ENCODE measurements at regions not wholly inside any gene's neighbourhood (a gene's known extent, or its start where the extent isn't known, plus 50 kb on each side); places are given as distances from the start of the nearest gene placed in this dataset.

- no peak for DNase-seq (ENCODE audit: low read depth)
These were observed 565.9 kb downstream of the PDCD6IP start for GRCh38 chr3:34364335-34364734.

GRCh38 chr3:34365231-34365630 lies 566.8 kb downstream of the PDCD6IP start:
- no peak for DNase-seq (ENCODE audit: low read depth)

GRCh38 chr3:34365771-34366170 lies 567.3 kb downstream of the PDCD6IP start:
- DNase-seq (ENCODE audit: low read depth) = no peak

GRCh38 chr3:34367521-34367920 lies 569.1 kb downstream of the PDCD6IP start:
- no peak for DNase-seq (ENCODE audit: low read depth)

- DNase-seq (ENCODE audit: low read depth) = peak; percentile 18
These were observed 576.1 kb downstream of the PDCD6IP start for GRCh38 chr3:34374521-34374920.

GRCh38 chr3:34376691-34377090 lies 578.3 kb downstream of the PDCD6IP start:
- no peak for DNase-seq (ENCODE audit: low read depth)

- no peak for DNase-seq (ENCODE audit: low read depth)
These were observed 579.5 kb downstream of the PDCD6IP start for GRCh38 chr3:34377961-34378360.

- DNase-seq (ENCODE audit: low read depth) = no peak
These were observed 582.8 kb downstream of the PDCD6IP start for GRCh38 chr3:34381243-34381642.

- DNase-seq (ENCODE audit: low read depth) = no peak
These were observed 584.4 kb downstream of the PDCD6IP start for GRCh38 chr3:34382859-34383258.

GRCh38 chr3:34386309-34386708 lies 587.9 kb downstream of the PDCD6IP start:
- DNase-seq (ENCODE audit: low read depth) = no peak

GRCh38 chr3:34387826-34388564 lies 589.6 kb downstream of the PDCD6IP start:
- peak; percentile 6 for DNase-seq (ENCODE audit: low read depth)

- DNase-seq (ENCODE audit: low read depth) = no peak
These were observed 590.4 kb downstream of the PDCD6IP start for GRCh38 chr3:34388830-34389229.

- no peak for DNase-seq (ENCODE audit: low read depth)
These were observed 596.7 kb downstream of the PDCD6IP start for GRCh38 chr3:34394978-34395748.

- DNase-seq (ENCODE audit: low read depth) = no peak
These were observed 597.9 kb downstream of the PDCD6IP start for GRCh38 chr3:34396288-34396687.

GRCh38 chr3:34396956-34397355 lies 598.5 kb downstream of the PDCD6IP start:
- no peak for DNase-seq (ENCODE audit: low read depth)

- DNase-seq (ENCODE audit: low read depth) = no peak
These were observed 601.0 kb downstream of the PDCD6IP start for GRCh38 chr3:34399401-34399800.

GRCh38 chr3:34405159-34405558 lies 606.7 kb downstream of the PDCD6IP start:
- DNase-seq (ENCODE audit: low read depth) = peak; percentile 77

GRCh38 chr3:34407281-34407680 lies 608.9 kb downstream of the PDCD6IP start:
- DNase-seq (ENCODE audit: low read depth) = no peak

GRCh38 chr3:34408088-34408487 lies 609.7 kb downstream of the PDCD6IP start:
- no peak for DNase-seq (ENCODE audit: low read depth)

GRCh38 chr3:34411596-34411995 lies 613.2 kb downstream of the PDCD6IP start:
- DNase-seq (ENCODE audit: low read depth) = no peak

GRCh38 chr3:34419801-34420200 lies 621.4 kb downstream of the PDCD6IP start:
- DNase-seq (ENCODE audit: low read depth) = peak; percentile 67

GRCh38 chr3:34421762-34422161 lies 623.3 kb downstream of the PDCD6IP start:
- no peak for DNase-seq (ENCODE audit: low read depth)

- DNase-seq (ENCODE audit: low read depth) = no peak
These were observed 641.4 kb downstream of the PDCD6IP start for GRCh38 chr3:34439796-34440195.
